ENCODE measurements at regions not wholly inside any gene's neighbourhood (a gene's known extent, or its start where the extent isn't known, plus 50 kb on each side); places are given as distances from the start of the nearest gene placed in this dataset.

- no peak for TF ChIP-seq CTCF (IDR thresholded peaks at IDR 0.05)
- no peak for TF ChIP-seq POLR2A (IDR thresholded peaks at IDR 0.05)
These were observed 315.7 kb upstream of the MOCS1 start for GRCh38 chr6:40249935-40250334.
